HUES48 (cell line): ENCODE measurements at regions not wholly inside any gene's neighbourhood (a gene's known extent, or its start where the extent isn't known, plus 50 kb on each side); places are given as distances from the start of the nearest gene placed in this dataset.

Experiments used
- H3K27ac ChIP-seq: one replicate; pipeline ENCODE4 v1.7.0; 2013; ENCODE audit warnings: low read depth, low read length, inconsistent platforms
- H3K27me3 ChIP-seq: 2 replicates; pipeline ENCODE4 v1.6.1; 2013; ENCODE audit warnings: mild to moderate bottlenecking, low read length; ENCODE audit not compliant: control insufficient read depth, insufficient read depth
- H3K36me3 ChIP-seq: 2 replicates; pipeline ENCODE4 v1.6.1; 2013; ENCODE audit warnings: low read length; ENCODE audit not compliant: control insufficient read depth, insufficient read depth
- H3K4me1 ChIP-seq: 2 replicates; pipeline ENCODE4 v1.6.1; 2013; ENCODE audit warnings: mild to moderate bottlenecking, low read length; ENCODE audit not compliant: control insufficient read depth, insufficient read depth
- H3K4me3 ChIP-seq: 2 replicates; pipeline ENCODE4 v1.5.1; 2013; ENCODE audit warnings: mild to moderate bottlenecking, low read depth, low read length
- H3K9ac ChIP-seq: 2 replicates; pipeline ENCODE4 v1.6.1; 2013; ENCODE audit warnings: mild to moderate bottlenecking, low read depth, low read length, moderate library complexity
- H3K9me3 ChIP-seq: 2 replicates; pipeline ENCODE4 v1.6.1; 2013; ENCODE audit warnings: low read length; ENCODE audit not compliant: control insufficient read depth, insufficient read depth

DNA sequence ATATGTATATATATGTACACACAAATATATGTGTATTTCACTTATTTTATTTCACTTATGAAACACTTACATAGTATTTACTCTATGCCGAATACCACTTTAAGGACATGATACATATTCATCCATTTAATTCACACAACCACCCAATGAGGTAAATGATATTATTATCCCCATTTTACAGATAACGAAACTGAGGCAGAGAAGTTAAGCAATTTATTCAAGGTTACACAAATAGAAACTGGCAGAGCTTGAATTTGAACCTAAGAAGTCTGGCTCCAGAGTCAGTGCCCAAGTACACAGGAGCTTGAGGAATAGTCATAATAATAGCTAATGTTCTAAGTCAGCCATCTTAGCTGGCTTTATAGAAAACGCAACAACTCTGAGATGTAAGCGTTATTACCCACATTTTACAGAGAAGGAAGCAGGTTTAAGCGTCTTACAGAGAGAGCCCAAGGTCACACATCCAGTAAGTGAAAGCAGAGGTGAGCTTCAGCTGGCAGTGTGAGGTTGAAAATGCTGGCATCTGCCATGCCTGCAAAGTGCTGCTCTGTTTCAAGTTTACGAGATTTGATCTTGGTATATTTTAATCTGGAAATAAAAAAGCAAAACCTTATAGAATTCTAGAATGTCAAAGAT, 326.9 kb downstream of the LPIN1 start:
- no peak overlapping the region for H3K9ac ChIP-seq
- H3K36me3 ChIP-seq: no peaks in the 10 kb centered on the region
- no peak overlapping the region for H3K4me3 ChIP-seq
- H3K4me1 ChIP-seq: no peaks in the 10 kb centered on the region
- H3K27ac ChIP-seq: no peak overlapping the region
- no peaks in the 10 kb centered on the region for H3K9me3 ChIP-seq
- H3K27me3 ChIP-seq: no peaks in the 10 kb centered on the region

DNA sequence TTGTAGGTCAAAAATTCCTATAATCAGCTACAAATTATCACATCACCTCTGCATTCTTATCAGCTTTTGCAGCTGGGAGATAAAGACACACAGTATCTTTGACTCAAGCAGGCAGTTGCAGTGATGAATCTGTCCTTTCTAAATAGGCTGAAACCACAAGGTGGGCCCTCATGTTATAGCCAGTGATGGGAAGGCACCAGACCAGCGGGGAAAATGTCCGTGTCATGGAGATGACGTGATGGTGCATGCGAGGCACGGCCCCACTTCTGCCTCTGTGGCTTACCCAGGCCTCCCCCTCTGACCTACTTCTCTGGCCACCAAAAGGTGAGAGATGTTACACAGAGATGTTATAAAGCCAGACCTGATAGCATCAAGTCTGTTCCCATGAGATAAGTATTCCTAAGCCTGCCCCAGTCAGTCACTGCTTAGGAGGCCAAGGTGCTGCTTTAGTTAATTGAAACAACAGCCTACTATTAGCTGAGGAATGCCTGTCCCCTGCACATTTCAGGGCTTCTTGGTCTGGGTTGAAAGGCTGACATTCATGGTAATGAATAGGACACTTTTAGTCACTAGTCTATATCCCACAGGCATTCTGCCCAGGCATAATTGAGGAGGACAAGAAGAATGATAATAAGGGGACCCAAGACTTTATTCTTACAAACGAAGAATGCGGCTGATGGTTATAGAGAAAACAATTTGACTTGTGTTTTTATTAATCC, 327.9 kb downstream of the LPIN1 start:
- Histone ChIP-seq H3K36me3 (no peaks in the 10 kb centered on the region), H3K9ac (no peak overlapping the region), H3K4me3 (no peak overlapping the region), H3K9me3 (no peaks in the 10 kb centered on the region), H3K27ac (no peak overlapping the region), H3K27me3 (no peaks in the 10 kb centered on the region), H3K4me1 (no peaks in the 10 kb centered on the region)

DNA sequence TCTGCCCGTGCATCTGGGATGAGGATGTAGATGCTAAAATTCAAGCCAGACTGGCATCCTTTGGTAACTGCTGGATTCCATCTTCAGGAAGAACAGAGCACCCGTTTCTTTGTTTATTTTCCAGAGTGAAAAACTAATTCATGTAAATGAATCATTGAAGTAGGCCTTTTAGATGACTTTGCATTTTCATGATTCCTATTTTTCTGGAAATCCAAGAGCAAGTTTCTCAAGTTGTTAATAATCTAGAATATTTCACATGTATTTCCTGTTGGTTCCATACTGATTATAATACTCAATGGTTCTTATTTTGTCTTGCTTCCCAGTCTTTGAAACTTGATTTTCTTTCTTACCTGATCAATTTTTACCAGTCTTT, 328.4 kb downstream of the LPIN1 start:
- Histone ChIP-seq H3K36me3 (no peaks in the 10 kb centered on the region), H3K4me3 (no peak overlapping the region), H3K27me3 (no peaks in the 10 kb centered on the region), H3K9me3 (no peaks in the 10 kb centered on the region), H3K4me1 (no peaks in the 10 kb centered on the region), H3K27ac (no peak overlapping the region), H3K9ac (no peak overlapping the region)

DNA sequence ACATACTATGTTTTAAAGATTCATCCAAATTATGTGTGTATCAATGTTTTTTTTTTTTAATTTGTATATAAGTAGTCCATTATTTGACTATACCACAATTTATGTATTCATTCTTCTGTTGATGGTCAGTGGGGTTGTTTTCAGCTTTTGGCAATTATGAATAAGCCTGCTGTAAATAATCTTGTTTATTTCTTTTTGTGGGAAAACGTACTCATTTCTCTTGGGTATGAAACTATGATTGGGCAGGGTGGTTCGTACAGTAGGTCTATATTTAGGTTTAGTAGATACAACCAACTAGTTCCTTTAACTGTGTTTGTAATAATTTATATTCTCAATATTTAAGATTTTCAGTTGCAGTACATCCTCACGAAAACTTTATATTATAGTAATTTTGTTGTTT, 329.2 kb downstream of the LPIN1 start:
- Histone ChIP-seq H3K27me3 (no peaks in the 10 kb centered on the region), H3K9me3 (no peaks in the 10 kb centered on the region), H3K36me3 (no peaks in the 10 kb centered on the region), H3K27ac (no peak overlapping the region), H3K4me1 (no peaks in the 10 kb centered on the region), H3K4me3 (no peak overlapping the region), H3K9ac (no peak overlapping the region)

DNA sequence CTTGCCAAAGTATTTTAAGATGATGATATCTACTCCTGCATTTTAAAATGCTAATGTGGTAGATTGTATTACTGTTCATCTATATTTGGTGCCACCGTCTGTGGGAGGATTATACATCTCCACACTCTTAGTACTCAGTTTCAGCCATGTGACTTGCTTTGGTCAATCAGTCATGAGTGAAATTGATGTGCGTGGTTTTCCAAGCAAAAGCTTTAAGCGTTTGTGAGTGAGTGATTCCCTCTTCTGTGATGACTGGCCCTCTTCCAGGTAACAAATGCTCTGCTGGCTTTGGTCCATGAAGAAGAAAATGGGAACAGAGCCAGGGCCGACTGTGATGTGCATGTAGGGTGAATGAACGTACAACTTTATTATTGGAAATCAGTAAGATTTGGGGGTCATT, 330.4 kb downstream of the LPIN1 start:
- Histone ChIP-seq H3K9me3 (no peaks in the 10 kb centered on the region), H3K36me3 (no peaks in the 10 kb centered on the region), H3K4me3 (no peak overlapping the region), H3K27ac (no peak overlapping the region), H3K4me1 (peaks cover 7% of the 10 kb centered on the region), H3K27me3 (no peaks in the 10 kb centered on the region), H3K9ac (no peak overlapping the region)

DNA sequence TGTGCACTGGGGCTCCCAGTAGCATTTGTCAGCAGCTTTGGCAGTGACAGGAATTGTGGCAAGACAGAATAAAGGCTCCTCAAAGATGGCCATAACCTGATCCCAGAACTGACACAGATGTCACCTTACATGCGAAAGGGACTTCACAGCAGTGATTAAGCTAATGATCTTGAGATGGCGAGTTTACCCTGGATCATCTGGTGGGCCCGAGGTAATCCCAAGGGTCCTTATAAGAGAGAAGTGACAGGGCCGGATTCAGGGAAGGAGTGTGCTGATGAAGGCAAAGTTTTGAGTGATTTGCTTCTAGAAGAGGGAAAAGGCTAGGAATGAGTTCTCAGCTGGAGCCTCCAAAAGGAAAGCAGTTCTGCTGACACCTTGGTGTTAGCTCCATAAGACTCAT, 333.9 kb downstream of the LPIN1 start:
- Histone ChIP-seq H3K9me3 (no peaks in the 10 kb centered on the region), H3K36me3 (no peaks in the 10 kb centered on the region), H3K9ac (no peak overlapping the region), H3K4me1 (peaks cover 34% of the 10 kb centered on the region), H3K27me3 (no peaks in the 10 kb centered on the region), H3K27ac (no peak overlapping the region), H3K4me3 (no peak overlapping the region)

DNA sequence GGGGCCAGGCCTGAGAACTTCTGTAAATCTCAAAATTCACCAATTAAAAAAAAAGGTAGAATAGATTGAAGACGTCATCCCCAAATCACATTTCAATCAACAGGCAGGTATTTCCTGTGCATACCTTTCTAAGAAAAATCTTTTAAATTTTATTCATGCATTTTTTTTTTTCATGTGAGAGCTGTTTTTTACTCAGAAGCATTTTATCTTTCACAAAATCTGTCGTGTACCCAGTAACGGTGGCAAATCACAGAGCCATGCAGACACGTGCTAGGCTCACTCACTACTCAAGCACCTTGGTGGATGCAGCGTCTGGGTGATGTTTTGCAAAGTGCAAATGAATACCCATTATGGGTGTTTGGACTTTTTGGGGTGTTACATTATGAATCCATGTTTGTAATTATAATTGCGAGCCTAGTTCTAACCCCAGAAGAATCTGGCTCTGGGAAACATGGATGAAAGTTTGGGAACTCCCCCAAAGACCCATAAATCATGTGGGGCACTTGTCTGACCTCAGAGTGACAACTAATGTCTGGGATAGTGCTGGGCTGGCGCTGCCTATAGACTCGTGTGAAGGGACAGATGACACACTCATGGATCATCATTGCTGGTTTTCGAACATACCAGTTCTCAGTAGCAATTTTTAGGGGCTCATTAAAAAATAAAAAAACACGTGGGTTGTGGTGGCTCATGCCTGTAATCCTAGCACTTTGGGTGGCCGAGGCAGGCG, 335.2 kb downstream of the LPIN1 start:
- Histone ChIP-seq H3K9me3 (no peaks in the 10 kb centered on the region), H3K9ac (no peak overlapping the region), H3K4me1 (peaks cover 39% of the 10 kb centered on the region), H3K4me3 (no peak overlapping the region), H3K27ac (no peak overlapping the region), H3K36me3 (no peaks in the 10 kb centered on the region), H3K27me3 (no peaks in the 10 kb centered on the region)

DNA sequence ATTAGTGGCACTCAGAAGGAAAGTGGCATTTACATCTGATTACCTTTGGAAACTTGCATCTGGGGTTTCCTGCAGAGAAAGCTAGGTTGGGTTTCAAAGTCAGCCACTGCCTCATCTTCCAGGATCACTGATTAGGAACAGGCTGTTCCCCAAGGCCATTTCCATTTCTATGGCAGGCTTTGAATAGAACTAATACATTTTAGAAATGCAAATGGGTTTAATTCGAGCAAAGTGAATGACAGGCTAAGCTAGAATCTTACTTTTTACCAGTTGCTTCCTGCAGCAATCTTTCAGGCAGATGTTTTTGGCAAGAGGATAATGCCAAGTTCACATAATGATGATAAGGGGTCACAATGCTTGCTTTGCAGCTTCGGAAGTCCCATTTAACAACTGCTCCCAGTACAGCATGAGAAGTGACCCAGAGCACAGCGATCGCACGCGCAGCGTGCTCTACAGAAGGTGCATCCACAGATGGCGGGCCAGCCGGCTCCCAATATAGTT, 336.7 kb downstream of the LPIN1 start:
- Histone ChIP-seq H3K4me3 (no peak overlapping the region), H3K4me1 (peaks cover 39% of the 10 kb centered on the region), H3K27me3 (no peaks in the 10 kb centered on the region), H3K9ac (no peak overlapping the region), H3K9me3 (no peaks in the 10 kb centered on the region), H3K27ac (peak overlapping the region; percentile 79), H3K36me3 (no peaks in the 10 kb centered on the region)

DNA sequence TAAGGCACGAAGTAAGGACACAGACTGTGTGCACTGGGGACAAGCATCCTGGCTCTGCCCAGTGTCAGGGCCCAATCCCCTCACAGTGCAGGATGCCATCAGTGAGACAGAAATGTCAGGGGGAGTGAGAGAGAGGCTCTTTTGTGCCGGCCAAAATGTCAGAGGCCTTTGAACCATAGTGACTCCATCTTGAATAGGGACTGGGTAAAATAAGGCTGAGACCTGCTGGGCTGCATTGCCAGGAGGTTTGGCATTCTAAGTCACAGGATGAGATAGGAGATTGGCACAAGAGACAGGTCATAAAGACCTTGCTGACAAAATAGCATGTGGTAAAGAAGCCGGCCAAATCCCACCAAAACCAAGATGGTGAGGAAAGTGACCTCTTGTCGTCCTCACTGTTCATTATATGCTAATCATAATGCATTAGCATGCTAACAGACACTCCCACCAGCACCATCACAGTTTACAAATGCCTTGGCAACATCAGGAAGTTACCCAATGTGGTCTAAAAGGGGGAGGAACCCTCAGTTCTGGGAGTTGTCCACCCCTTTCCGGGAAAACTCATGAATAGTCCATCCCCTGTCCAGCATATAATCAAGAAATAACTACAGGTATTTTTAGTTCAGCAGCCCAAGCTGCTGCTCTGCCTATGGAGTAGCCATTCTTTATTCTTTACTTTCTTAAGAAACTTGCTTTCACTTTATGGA, 337.4 kb downstream of the LPIN1 start:
- H3K27ac ChIP-seq: peak overlapping the region; percentile 79
- H3K9me3 ChIP-seq: no peaks in the 10 kb centered on the region
- H3K4me3 ChIP-seq: no peak overlapping the region
- H3K27me3 ChIP-seq: no peaks in the 10 kb centered on the region
- no peak overlapping the region for H3K9ac ChIP-seq
- no peaks in the 10 kb centered on the region for H3K36me3 ChIP-seq
- peaks cover 39% of the 10 kb centered on the region for H3K4me1 ChIP-seq

DNA sequence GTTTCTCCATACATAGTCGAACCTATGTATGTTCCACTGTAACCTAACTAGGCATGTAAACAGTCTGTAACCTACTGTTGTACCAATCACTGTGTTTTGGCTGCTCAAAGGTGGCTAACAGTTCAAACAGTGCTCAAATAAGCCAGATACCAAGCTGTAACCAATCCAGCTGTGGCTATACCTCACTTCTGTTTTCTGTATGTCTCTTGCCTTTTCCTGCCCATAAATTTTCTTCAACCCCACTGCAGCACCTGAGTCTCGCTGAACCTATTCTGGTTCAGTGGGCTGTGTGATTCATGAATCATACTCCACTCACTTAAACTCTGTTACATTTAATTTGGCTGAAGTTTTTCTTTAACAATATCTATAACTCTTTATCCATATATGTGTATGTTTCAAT, 340.7 kb downstream of the LPIN1 start:
- peaks cover 28% of the 10 kb centered on the region for H3K4me1 ChIP-seq
- no peaks in the 10 kb centered on the region for H3K27me3 ChIP-seq
- no peak overlapping the region for H3K9ac ChIP-seq
- no peak overlapping the region for H3K4me3 ChIP-seq
- no peaks in the 10 kb centered on the region for H3K9me3 ChIP-seq
- no peak overlapping the region for H3K27ac ChIP-seq
- no peaks in the 10 kb centered on the region for H3K36me3 ChIP-seq
